GM12872 (cell line): ENCODE measurements at regions not wholly inside any gene's neighbourhood (a gene's known extent, or its start where the extent isn't known, plus 50 kb on each side); places are given as distances from the start of the nearest gene placed in this dataset.

ENCODE experiments used
- CTCF ChIP-seq: IDR thresholded peaks from 3 replicates; pipeline ENCODE4 v1.5.1; 2011; ENCODE audit warnings: low read depth, mild to moderate bottlenecking, low read length, moderate library complexity; ENCODE audit not compliant: insufficient read depth

- TF ChIP-seq CTCF: no peak
These were observed 245.2 kb downstream of the NFKBIZ start for GRCh38 chr3:102094506-102094905.

- no peak for TF ChIP-seq CTCF
These were observed 246.1 kb downstream of the NFKBIZ start for GRCh38 chr3:102095383-102095782.

GRCh38 chr3:102096066-102096465, 246.8 kb downstream of the NFKBIZ start:
- no peak for TF ChIP-seq CTCF

- no peak for TF ChIP-seq CTCF
These were observed 249.0 kb downstream of the NFKBIZ start for GRCh38 chr3:102098130-102098885.

GRCh38 chr3:102099913-102100312, 250.6 kb downstream of the NFKBIZ start:
- no peak for TF ChIP-seq CTCF

- no peak for TF ChIP-seq CTCF
These were observed 253.1 kb downstream of the NFKBIZ start for GRCh38 chr3:102102394-102102793.

- TF ChIP-seq CTCF: no peak
These were observed 254.7 kb downstream of the NFKBIZ start for GRCh38 chr3:102104033-102104432.

GRCh38 chr3:102105193-102105592, 255.9 kb downstream of the NFKBIZ start:
- no peak for TF ChIP-seq CTCF
